Left kidney (tissue), 1 donor: ENCODE measurements at regions not wholly inside any gene's neighbourhood (a gene's known extent, or its start where the extent isn't known, plus 50 kb on each side); places are given as distances from the start of the nearest gene placed in this dataset.

Experiments
- DNase-seq: peaks from one replicate; pipeline ENCODE4 v3.0.0-alpha.2; 2013

- no peak for DNase-seq
These were observed 193.2 kb upstream of the LEF1 start for GRCh38 chr4:108361886-108362285.

DNA sequence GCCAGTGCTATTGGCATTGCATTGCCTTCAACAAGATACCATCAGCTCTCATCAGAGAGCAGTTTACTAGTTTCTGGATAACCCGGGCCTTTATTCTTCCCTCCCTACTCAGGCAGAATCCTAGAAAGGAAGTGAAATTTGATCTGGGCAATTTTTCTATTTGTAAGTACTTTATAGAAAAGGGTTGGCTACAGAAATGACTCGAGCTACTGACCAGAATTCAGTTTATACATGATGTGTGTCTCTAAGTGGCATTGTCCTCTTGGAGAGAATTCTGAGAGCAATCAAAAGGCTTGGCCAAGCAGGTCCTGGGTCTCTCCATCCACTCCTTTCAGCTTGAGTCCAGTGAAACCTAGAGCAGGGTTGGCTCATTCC lies 192.7 kb upstream of the LEF1 start:
- no peak for DNase-seq

DNA sequence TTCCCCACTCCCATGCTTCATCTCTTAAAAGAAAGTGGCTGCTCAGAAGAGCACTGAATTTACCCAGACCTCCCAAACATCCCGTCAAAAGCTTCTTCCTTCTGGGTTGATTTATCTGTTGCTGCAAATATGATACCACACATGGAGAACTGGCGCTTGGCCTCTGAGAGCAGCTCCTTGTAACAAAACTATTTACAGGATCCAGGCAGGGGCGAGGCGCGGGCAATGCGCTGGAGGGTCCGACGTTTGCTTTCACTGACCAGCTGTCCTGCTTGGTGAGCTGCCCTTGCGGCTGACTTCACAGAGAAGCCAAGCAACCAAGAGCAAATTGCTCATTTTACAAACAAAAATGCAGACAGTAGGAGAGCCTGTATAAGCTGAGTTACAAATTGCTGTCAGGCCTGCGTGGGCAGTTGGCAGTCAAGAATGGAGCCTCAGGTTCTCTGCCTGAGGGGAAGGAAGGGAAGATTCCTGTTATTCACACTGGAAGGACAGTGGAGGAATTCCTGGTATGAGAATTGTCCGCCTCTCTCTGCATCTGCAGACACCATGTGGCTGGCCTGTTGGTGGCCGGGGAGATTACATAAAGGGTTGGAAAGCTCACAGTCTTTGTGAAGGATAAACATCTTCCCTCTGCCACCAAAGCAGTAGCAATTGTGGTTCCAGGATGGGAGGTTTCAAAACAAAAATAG lies 192.2 kb upstream of the LEF1 start:
- DNase-seq = no peak

DNA sequence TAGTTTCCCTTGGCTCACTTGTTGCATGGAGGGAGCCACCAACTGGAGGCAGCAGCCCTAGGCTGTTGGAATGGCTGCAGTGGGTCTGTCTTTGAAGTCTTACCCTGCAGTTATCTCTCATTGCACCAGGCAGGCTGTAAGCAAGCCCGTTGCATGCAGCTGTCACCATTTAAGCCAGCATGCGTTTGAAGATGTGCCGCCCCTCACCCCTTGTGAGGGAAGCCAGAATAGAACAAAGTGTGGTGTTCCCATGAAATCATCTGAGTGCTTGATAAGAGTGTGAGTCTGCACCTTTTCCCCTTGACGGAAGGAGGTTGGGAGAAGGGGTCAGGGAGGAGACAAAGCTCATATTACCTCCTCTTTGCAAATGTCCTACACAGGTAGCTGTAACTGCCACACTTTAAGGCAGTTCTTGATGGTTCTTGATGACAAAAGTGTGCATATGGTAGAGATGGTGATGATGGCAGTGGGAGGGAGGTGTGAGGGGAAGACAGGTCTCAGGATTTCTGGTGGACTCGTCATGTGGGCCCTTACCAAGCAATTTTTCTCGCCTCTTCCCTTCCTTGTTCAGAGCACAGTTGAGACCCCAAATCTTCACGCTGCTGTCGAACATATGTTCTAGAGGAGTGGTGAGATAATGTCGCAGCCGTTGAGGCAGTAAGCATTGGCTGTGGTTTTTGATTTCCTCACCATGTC lies 191.4 kb upstream of the LEF1 start:
- no peak for DNase-seq

DNA sequence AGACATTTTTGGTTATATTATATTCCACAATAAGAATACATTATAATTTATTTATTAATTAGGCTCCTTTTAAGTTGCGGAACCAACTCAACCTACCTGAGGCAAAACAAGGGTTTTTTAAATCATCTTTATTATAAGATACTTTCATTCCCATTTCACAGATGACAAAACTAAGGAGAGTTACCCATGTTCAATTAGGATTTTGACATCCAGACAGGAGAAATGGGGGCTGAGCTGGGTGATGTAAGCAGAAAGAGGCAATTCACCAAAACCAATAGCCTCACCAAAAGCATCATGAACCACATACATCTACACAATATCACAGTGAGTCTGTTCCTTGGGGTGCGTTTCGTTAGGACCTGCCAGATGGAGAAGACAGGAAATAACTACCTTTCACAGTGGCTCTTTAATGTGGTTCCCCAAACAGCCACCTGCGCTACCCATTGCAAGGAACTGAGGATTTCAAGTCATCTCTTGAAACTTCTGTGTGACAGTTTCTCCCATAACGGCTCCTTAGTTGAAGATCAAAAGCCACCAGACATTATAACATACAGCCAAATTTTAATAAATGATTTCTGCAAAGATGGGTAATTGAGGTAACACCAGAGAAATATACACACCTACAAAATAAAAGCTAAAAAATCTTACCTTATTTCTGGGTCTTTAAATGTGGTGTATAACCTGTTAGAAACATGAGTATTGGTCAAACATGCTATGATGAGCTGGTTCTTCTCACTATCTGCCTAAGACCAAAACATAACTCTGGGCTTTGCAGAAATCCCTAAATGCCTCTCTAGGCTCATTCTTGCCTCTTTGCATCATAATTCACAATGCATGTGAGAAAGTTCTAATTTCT lies 190.6 kb upstream of the LEF1 start:
- DNase-seq = no peak

DNA sequence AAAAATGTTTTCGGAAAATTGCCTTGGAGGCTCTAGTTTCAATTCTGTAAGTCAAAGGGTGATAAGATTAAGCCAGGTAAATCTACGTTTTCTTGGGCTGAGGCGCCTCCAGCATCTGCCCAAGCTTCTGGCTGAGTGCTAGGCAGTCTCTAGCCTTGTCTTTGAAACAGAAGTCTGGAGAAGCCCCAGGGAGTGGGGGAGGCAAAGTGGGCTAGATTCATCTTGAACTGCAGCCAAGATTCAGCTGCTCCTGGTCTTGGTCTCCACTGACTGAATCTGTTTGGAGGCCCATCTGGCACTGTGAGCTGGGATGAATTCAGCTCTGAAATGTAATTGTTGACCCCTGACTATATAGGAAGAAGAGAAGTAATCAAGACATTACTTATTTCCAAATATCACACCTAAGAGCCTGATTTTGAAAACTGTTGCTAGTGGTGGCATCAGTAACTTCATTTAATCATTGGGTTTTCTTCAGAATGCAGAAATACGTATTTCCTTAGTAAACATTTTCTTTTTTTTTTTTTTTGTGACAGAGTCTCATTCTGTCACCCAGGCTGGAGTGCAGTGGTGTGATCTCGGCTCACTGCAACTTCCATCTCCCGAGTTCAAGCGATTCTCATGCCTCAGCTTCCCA lies 187.3 kb upstream of the LEF1 start:
- no peak for DNase-seq

DNA sequence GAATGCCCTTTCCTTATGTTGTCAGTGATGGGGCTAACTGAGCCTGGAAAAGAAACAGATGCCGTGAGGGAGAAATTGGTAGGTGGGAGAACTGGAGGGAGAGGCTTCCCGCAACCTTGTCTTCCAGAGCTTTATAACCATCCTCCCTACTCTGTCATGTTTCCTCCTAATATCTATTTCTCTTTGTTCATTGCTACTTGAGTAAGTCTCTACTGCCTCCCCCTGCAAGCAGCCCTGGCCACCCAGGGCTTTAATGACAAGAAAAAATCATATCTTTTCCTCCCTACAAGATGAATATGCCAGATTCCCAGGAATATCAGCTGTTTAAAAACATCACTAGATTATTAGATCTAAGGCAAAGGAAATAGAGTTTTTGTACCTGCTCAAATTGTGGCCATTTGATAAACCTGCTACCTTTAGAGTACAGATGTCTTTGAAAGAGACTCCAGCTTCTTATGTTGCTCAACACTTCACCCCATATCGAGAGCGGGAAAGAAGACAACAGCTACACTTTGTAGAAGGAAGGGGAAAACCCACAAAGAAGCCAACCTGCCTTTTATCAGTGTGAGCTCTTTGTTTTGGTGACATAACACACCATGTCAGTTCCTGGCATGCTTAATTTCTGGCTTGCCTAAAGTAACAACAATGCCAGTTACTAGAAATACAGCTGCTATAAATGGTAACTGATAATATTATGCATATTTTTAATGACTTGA lies 186.6 kb upstream of the LEF1 start:
- no peak for DNase-seq

GRCh38 chr4:108352664-108353308 lies 184.1 kb upstream of the LEF1 start:
- DNase-seq = no peak

GRCh38 chr4:108351791-108352190 lies 183.1 kb upstream of the LEF1 start:
- no peak for DNase-seq

- no peak for DNase-seq
These were observed 181.6 kb upstream of the LEF1 start for GRCh38 chr4:108350332-108350731.

GRCh38 chr4:108346818-108347210 lies 178.1 kb upstream of the LEF1 start:
- no peak for DNase-seq

GRCh38 chr4:108345862-108346817 lies 177.4 kb upstream of the LEF1 start:
- no peak for DNase-seq

GRCh38 chr4:108342325-108342970 lies 173.7 kb upstream of the LEF1 start:
- no peak for DNase-seq

DNA sequence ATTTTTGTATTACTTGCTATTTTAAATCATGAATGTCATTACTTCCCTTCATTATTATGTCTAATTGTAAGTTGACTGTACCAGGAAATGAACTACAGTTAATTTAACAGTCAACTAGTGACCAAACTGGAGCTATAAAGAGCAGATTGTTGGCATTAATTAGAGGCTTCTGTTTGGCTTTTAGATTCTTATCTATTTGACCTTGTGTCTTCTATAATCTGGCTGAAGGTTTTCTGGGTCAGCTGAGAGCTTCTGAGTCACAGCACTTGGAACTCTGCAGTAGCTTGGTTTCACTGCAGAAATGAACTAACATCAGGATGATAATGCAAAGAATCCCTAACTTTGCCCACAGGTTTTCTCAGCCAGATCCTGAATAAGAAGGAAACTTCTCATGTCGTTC lies 169.2 kb upstream of the LEF1 start:
- DNase-seq = no peak

- no peak for DNase-seq
These were observed 167.3 kb upstream of the LEF1 start for GRCh38 chr4:108336076-108336475.

- no peak for DNase-seq
These were observed 166.3 kb upstream of the LEF1 start for GRCh38 chr4:108335081-108335480.

DNA sequence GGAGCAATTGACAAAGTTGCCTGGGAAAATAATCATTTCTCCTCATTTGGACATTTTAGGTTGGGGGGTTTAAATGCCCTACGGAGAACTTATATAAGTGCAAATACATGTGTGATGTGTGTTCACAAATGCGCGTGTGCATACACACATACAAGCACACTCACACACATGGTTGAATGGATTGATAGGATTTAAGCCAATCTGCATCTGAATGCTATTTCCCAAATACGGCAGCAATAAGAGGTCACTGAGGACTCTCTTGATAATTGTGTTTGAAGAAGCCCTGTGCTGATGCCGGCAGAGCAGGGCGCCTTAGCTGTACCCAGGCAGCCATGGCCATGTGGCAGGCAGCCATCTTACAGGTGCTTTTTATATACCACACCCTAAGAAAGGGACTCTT lies 165.3 kb upstream of the LEF1 start:
- DNase-seq = no peak

DNA sequence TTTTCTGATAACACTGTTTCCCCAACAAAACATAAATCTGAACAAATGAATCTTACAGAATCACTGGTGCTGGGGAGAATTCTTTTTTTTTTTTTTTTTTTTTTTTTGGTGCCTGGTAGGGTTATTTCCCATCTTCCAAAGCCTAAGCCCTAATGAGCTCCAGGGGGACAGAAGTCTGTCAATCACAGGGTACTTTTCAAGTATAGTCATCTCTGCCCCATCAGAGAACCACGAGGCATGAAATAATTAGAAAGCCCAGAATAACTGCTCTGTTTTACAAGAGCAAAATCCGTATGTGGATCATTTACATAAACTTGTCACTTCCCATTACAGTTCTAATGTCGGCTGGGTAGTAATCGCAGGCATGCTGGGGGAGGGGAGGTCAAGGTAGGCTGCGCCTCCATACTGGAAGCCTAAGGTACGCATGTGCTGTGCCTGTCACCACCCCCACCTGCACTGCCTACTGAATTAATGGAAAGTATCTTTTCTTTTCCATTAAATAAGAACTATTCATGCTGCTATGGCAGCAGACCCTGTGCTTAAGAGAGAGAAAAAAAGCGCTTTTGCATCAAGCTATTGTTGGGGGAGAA lies 164.7 kb upstream of the LEF1 start:
- no peak for DNase-seq

DNA sequence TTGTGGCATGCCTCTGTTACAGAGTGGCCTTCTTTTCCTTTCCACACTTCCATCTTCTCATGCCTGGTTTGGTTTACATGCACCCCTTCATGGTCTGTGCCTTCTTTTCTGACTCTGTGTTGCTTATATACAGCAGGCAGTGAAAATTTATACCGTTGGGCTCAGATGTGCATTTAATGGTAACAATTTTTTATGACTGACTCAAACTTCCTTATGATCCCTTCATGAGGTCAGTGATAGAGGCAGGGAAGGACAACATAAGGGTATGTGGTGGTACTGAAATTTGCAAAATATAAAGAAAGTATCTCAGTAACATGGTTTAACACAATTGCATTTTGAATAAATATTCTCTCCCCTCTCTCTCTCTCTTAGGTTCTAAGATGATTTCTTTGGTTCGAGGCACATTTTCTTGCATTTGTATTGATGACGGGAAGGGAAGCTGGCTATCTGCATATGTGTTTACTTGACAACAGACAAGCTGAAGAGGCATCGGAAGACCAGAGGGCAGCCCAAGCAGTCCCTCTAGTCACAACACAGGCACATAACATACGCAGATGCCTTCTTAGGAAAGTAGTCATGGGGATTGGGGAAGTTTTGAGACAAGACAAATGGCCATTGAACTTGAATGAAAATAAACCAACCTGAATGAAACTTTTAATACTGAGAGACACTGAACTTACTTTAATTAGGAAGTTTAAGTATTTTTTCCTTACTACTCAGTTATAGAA lies 163.3 kb upstream of the LEF1 start:
- DNase-seq = no peak
